Stimulated activated naive CD8-positive, alpha-beta T cell treated with anti-CD3 and anti-CD28 coated beads, Interleukin-15, Interleukin-2, amounts not matched to agents 100 ng/mL and 50 ng/mL, for 24 hours (primary cell): ENCODE measurements at regions not wholly inside any gene's neighbourhood (a gene's known extent, or its start where the extent isn't known, plus 50 kb on each side); places are given as distances from the start of the nearest gene placed in this dataset.

ENCODE experiments used
- H3K27ac Mint-ChIP-seq: one replicate; pipeline ENCODE4 v1.8.0; 2021; ENCODE audit warnings: mild to moderate bottlenecking, mixed read lengths
- H3K27me3 Mint-ChIP-seq: one replicate; pipeline ENCODE4 v1.8.0; 2021; ENCODE audit warnings: mixed read lengths
- H3K36me3 Mint-ChIP-seq: one replicate; pipeline ENCODE4 v1.8.0; 2021; ENCODE audit warnings: low read depth, mixed read lengths
- H3K4me1 Mint-ChIP-seq: one replicate; pipeline ENCODE4 v1.8.0; 2021; ENCODE audit warnings: low read depth, mixed read lengths
- H3K4me3 Mint-ChIP-seq: one replicate; pipeline ENCODE4 v1.8.0; 2021; ENCODE audit warnings: mild to moderate bottlenecking, mixed read lengths
- H3K9me3 Mint-ChIP-seq: one replicate; pipeline ENCODE4 v1.8.0; 2021; ENCODE audit warnings: mixed read lengths

DNA sequence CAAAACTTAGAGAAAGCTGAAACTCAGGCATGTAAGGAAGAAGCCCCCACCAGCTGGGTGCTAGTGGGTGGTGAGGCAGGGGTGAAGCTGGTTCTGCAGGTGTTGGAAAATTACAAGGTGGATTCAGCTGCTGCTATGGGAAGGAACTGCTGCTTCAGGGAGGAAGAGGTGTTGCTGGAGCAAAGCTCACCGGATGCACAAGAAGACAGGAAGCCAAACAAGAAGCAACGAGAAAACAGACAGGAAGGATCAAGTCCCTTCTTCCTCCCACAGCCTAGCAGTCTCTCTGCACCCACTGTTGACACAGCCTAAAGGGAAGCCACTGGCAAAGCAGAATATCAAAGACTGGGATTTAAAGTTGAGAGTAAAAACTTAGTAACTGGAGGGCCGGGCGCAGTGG is 100.2 kb upstream of the JADE1 start:
- Mint-ChIP-seq H3K9me3 (no peaks in the 10 kb centered on the region), H3K4me1 (peaks cover 4% of the 10 kb centered on the region), H3K27ac (no peak overlapping the region), H3K27me3 (no peaks in the 10 kb centered on the region), H3K4me3 (no peak overlapping the region), H3K36me3 (no peaks in the 10 kb centered on the region)

DNA sequence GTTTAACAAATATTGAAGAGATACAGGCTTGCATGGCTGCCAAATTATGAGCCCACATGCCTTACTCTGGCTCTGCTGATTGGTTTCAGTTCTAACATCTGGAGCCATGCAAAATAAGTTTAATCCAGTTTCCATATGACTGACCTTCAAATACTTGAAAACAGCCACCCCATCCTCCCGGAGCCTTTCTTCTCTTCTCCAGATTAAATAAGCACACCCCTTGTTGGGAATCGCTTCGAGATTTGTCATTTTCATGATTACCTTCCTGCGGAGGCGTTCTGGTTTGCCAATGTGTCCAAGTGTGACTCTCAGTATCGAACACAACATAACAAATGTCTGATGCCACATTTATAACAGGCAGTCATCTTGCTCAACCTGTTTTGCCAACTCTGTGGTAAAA is 101.6 kb upstream of the JADE1 start:
- no peak overlapping the region for H3K4me3 Mint-ChIP-seq
- peaks cover 4% of the 10 kb centered on the region for H3K4me1 Mint-ChIP-seq
- no peaks in the 10 kb centered on the region for H3K36me3 Mint-ChIP-seq
- no peak overlapping the region for H3K27ac Mint-ChIP-seq
- no peaks in the 10 kb centered on the region for H3K27me3 Mint-ChIP-seq
- H3K9me3 Mint-ChIP-seq = no peaks in the 10 kb centered on the region

DNA sequence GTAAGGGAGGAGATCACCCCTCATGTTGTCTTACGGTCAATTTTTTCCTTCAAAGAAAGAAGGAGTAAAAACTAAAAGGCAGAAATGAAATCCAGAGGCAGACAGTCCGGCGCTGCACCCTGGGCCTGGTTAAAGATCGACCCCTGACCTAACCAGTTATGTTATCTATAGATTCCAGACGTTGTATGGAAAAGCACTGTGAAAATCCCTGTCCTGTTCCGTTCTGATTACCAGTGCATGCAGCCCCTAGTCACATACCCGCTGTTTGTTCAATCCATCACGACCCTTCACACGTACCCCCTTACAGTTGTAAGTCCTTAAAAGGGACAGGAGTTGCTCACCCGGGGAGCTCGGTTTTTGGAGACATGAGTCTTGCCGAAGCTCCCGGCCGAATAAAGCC is 105.6 kb upstream of the JADE1 start:
- H3K27ac Mint-ChIP-seq = no peak overlapping the region
- no peak overlapping the region for H3K4me3 Mint-ChIP-seq

DNA sequence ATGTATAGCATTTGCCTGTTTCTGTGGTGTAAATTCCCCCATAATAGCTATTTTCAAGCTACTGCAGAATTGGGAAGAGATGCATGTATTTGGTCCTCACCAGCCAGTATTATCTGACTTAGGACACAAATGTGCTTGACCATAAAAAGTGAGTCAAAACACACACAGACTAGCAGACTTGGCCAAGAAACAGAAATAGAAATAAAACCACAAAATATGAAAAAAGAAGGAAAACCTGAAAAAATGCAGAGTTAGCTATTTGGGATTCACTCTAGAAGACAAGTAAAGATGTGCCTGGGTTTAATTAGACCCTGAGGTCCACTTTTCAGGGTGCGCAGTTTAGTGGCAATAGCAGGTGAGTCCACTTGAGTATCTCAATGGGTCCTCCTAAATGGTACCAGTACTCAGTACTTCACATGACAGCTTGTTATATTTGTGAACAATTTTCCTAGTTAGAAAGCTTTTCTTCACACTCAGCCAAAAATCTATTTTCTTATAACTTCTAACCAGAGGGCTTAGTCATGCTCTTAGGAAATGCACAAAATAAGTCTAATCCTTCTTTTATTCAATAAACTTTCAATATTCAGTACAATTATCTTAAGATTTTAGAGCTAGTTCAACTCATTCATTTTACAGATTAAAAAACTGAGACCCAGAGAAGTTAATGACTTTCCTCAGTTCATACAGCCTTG is 108.7 kb upstream of the JADE1 start:
- no peaks in the 10 kb centered on the region for H3K4me1 Mint-ChIP-seq
- H3K27me3 Mint-ChIP-seq = no peaks in the 10 kb centered on the region
- no peak overlapping the region for H3K4me3 Mint-ChIP-seq
- H3K9me3 Mint-ChIP-seq = no peaks in the 10 kb centered on the region
- no peaks in the 10 kb centered on the region for H3K36me3 Mint-ChIP-seq
- no peak overlapping the region for H3K27ac Mint-ChIP-seq

More for the DNA sequence above, 105.6 kb upstream of the JADE1 start:
- Mint-ChIP-seq H3K4me1 (no peaks in the 10 kb centered on the region), H3K9me3 (no peaks in the 10 kb centered on the region), H3K27me3 (no peaks in the 10 kb centered on the region), H3K36me3 (no peaks in the 10 kb centered on the region)

DNA sequence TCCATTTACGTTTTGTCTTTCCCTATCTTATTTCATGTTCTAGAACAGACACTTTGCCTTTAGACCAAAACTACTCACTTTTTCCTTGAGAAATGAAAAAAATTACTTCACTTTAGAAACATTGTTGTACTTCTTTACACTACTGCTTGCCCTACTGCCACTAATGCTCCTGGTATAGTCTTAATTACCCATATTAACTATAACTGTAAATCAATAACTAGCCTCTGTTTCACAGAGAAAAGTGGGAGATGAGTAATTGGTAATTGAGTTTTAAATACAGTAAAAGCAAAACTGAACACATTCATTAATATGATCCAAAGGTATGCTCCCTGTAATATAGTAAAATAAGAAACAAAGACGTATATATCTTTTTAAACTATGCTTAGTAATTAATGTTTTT is 111.1 kb upstream of the JADE1 start:
- Mint-ChIP-seq H3K36me3 (no peaks in the 10 kb centered on the region), H3K27ac (no peak overlapping the region), H3K9me3 (no peaks in the 10 kb centered on the region), H3K27me3 (no peaks in the 10 kb centered on the region), H3K4me3 (no peak overlapping the region), H3K4me1 (no peaks in the 10 kb centered on the region)

DNA sequence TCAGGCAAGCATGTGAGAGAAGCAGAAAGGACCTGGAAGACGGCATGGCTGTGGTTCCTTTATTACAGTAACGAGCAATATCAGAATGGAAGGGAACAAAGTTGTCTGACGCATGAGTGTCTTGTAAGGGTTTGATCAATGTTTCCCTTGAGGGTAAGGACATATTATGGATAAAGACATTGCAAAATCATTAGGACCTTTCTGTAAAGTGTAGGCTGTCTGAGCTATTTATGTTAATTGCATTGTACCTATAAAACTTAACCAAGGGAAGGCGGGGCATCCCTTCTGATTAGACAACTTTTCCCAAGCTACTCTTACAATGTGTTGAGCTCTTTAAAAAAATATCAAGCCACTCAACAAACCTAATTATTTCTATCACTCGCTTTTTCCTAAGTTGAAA is 112.2 kb upstream of the JADE1 start:
- H3K9me3 Mint-ChIP-seq = no peaks in the 10 kb centered on the region
- no peak overlapping the region for H3K4me3 Mint-ChIP-seq
- H3K36me3 Mint-ChIP-seq = no peaks in the 10 kb centered on the region
- H3K4me1 Mint-ChIP-seq = no peaks in the 10 kb centered on the region
- H3K27me3 Mint-ChIP-seq = no peaks in the 10 kb centered on the region
- no peak overlapping the region for H3K27ac Mint-ChIP-seq

DNA sequence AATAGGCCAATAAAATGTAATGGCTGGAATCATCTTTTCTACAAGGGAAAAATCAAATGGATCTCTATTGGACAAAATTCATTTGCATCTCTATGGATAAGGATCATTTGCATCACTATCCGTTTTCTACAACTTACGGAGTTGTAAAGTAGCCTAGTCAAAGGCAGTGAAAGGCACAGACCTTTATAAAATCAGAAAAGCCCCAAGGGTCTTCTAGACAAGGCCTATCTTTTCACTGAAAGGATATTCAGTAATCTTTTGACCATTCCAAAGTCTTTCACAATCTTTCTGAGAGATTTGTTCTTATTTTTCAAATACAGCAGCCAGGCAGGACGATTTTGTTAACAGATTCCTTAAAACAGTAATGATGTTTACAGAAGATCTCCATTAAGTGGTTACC is 119.5 kb upstream of the JADE1 start:
- no peaks in the 10 kb centered on the region for H3K9me3 Mint-ChIP-seq
- H3K4me1 Mint-ChIP-seq = no peaks in the 10 kb centered on the region
- no peak overlapping the region for H3K4me3 Mint-ChIP-seq
- H3K27ac Mint-ChIP-seq = no peak overlapping the region
- H3K36me3 Mint-ChIP-seq = no peaks in the 10 kb centered on the region
- H3K27me3 Mint-ChIP-seq = peaks cover 3% of the 10 kb centered on the region

DNA sequence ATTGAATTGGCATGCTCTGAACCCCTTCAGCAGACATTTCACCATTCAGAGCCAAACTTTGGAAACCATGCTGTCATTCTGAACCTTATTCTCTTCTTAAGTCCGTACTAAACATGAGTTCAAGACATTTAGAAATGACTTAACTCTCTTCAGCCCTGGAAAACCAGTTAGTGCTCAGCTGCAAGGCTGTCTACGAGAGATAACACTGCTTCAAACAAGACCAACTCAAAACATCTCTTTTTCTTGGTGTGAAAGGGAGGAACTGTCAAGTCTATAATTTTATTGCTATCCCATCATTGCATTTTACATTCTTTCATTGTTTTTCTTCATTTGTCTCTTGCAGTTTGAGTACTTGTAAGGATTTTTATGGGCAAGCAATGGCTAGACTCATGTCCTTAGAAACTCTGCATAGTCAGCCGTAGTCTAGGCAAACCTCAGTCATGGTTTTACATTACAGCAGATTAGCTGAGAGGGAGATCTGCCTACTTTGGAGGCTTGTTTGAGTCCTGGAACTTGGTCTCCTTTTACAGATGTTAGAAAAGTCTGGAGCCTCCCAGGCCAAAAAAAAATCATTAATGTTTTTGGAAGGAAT is 120.6 kb upstream of the JADE1 start:
- Mint-ChIP-seq H3K4me3 (no peak overlapping the region), H3K4me1 (no peaks in the 10 kb centered on the region), H3K27ac (no peak overlapping the region), H3K9me3 (no peaks in the 10 kb centered on the region), H3K27me3 (peaks cover 5% of the 10 kb centered on the region), H3K36me3 (no peaks in the 10 kb centered on the region)

DNA sequence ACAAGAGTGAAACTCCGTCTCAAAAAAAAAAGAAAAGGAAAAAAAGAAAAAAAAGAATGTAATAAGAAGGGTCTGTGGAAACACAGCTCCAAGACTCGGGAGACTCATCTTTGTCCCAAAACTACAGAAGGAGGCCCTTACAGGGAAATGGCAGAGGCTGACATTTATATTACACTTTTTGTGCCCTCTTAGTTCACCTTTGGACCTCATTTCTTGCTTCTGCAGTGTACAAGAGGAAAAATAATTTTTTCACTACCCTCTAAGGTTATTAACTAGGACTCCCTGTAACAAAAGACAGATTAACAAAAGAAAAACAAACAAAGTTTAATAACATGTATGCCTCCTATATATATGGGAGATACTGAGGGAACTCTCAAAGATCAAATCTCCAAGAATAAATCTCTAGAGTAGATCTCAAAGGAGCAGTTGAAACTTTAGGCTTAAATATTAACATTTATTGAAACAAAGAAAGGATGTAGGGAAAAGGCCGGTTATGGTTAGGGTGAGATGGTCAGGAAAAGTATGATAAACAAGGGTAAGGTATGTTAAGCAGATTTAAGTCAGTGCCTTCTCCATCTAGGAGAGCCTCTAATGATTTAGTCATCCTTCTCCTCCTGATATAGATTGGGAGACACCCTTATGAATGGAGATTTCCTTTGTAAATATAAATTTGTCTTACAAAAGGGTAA is 121.3 kb upstream of the JADE1 start:
- no peaks in the 10 kb centered on the region for H3K9me3 Mint-ChIP-seq
- H3K27ac Mint-ChIP-seq = no peak overlapping the region
- H3K4me3 Mint-ChIP-seq = no peak overlapping the region
- no peaks in the 10 kb centered on the region for H3K4me1 Mint-ChIP-seq
- H3K27me3 Mint-ChIP-seq = peaks cover 10% of the 10 kb centered on the region
- no peaks in the 10 kb centered on the region for H3K36me3 Mint-ChIP-seq

DNA sequence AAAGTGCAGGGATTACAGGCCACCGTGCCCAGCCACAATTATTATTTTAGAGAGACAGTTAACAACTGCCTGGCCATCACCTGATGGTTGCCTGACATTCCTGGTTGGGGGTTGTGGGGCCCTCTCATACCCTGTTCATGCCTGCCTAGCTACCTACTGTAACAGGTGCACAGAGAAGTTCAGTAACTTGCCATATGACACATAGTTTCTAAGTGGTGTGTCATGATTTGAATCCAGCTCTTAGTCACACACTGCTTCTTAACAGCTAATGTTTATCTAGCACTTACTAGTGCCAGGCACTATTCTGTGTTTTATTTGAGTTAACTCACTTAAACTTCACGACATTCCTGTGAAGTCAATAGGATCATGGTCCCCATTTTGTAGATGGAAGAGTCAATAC is 122.7 kb upstream of the JADE1 start:
- no peak overlapping the region for H3K27ac Mint-ChIP-seq
- no peaks in the 10 kb centered on the region for H3K36me3 Mint-ChIP-seq
- H3K4me3 Mint-ChIP-seq = no peak overlapping the region
- H3K4me1 Mint-ChIP-seq = no peaks in the 10 kb centered on the region
- H3K27me3 Mint-ChIP-seq = peaks cover 15% of the 10 kb centered on the region
- no peaks in the 10 kb centered on the region for H3K9me3 Mint-ChIP-seq

DNA sequence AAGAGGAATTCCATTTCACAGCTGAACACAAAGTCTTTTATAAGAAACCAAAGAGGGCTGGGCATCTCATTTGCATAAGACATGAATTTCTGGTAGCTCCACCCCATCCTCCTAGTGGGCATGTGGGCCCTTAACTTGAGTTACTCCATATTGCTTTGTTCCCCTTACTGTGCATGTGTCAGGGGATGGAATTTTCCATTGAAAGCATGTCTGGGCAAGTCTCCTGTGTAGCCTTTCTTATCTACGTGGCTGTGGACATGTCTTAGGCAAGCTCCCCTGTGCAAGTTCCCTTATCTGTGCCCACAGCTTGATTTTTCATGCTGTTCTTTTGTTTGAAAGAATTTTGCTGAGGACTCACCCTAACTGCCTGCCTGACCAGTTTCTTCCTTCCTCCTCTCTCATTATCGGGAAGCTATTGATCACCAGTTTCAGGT is 123.5 kb upstream of the JADE1 start:
- Mint-ChIP-seq H3K27ac (no peak overlapping the region), H3K9me3 (no peaks in the 10 kb centered on the region), H3K4me1 (no peaks in the 10 kb centered on the region), H3K27me3 (peaks cover 15% of the 10 kb centered on the region), H3K36me3 (no peaks in the 10 kb centered on the region), H3K4me3 (no peak overlapping the region)

DNA sequence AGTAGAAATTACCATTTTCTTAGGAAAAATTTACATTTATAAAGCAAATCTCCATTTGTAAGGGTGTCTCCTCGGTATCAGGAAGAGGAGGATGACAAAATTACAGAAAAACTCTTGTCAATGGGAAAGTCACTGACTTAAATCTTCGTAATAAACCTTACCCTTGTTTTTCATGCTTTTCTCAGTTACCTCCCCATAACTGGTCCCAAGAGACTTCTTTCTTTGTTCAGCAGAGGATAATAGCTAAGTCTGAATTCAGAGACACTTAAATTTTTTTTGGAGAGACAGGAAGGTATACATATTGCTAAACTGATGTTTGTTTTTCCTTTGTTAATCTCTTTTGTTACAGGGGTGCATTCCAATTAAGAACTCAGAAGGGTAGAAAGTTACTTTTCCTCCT is 125.5 kb upstream of the JADE1 start:
- no peaks in the 10 kb centered on the region for H3K4me1 Mint-ChIP-seq
- H3K36me3 Mint-ChIP-seq = no peaks in the 10 kb centered on the region
- H3K4me3 Mint-ChIP-seq = no peak overlapping the region
- H3K27me3 Mint-ChIP-seq = peaks cover 18% of the 10 kb centered on the region
- H3K27ac Mint-ChIP-seq = no peak overlapping the region
- no peaks in the 10 kb centered on the region for H3K9me3 Mint-ChIP-seq

DNA sequence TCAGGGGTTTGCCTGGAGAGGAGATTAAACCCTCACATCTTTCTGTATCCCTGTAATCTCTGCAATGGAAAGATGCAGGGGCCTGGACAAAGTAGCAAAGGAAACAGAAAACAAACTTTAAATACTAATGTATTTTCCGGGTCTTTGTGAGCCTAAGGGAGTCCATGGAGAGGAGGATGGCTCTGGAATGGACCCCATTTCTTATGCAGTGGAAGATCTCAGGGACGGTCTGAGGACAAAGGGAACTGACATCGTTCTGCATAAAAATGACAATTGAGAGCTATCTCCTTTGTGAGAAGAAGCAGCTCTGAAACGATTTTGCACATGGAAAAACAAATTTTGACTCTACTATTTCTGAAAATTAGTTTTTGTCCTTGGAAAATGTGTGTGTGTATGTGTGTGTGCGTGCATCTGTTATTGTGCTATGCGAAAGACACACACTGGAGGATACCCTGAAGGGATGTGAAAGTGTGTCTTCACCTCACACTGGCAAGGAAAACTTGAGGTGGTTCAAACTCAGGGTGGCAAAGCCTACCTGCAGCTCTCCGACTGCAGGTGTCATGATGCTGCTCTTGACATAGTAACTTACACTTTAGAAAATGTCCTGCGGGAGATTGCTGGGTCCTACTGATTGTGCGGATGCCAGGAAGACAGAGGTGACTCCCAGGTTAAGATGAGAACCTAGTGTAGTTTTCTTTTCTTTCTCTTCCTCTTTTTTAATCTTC is 126.4 kb upstream of the JADE1 start:
- no peaks in the 10 kb centered on the region for H3K36me3 Mint-ChIP-seq
- no peaks in the 10 kb centered on the region for H3K4me1 Mint-ChIP-seq
- H3K27ac Mint-ChIP-seq = no peak overlapping the region
- peaks cover 18% of the 10 kb centered on the region for H3K27me3 Mint-ChIP-seq
- no peaks in the 10 kb centered on the region for H3K9me3 Mint-ChIP-seq
- H3K4me3 Mint-ChIP-seq = no peak overlapping the region

DNA sequence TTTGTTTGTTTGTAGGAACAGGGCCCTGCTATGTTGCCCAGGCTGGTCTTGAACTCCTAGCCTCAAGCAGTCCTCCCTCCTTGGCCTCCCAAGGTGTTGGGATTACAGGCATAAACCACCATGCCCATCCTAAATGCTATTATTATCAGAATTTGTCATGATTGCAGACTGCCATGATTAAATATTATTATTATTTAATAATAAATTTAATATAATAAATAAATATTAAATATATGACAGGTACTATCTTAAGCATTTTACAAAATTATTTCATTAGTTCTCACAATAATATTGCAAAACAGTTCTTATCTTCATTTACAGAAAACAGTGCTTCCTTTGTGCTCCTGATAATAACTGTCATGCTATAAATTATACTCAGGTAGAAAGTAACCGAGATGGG is 133.4 kb upstream of the JADE1 start:
- H3K27me3 Mint-ChIP-seq = peaks cover 10% of the 10 kb centered on the region
- no peak overlapping the region for H3K27ac Mint-ChIP-seq
- H3K9me3 Mint-ChIP-seq = no peaks in the 10 kb centered on the region
- no peaks in the 10 kb centered on the region for H3K36me3 Mint-ChIP-seq
- H3K4me3 Mint-ChIP-seq = no peak overlapping the region
- no peaks in the 10 kb centered on the region for H3K4me1 Mint-ChIP-seq

DNA sequence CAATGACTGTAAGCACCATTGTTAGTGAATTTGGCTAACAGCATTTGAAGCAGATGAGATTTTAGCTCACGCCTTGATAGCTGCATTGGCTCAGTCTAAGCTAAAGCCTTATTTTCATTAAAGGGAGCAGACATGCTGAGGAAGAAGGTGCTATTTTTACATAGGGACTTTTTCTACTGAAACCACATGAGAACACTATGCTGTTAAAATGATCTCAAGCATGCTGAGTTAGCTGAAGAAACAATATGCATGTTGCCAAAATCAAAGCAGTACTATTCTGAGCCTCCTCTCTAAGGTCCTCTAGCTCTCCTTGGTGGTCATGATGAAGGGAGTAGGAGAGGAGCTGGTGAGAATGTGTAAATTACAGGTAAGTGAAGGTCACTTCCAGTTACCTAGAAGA is 134.4 kb upstream of the JADE1 start:
- Mint-ChIP-seq H3K9me3 (no peaks in the 10 kb centered on the region), H3K27me3 (peaks cover 7% of the 10 kb centered on the region), H3K4me3 (no peak overlapping the region), H3K4me1 (no peaks in the 10 kb centered on the region), H3K27ac (no peak overlapping the region), H3K36me3 (no peaks in the 10 kb centered on the region)
